ENCODE measurements at regions not wholly inside any gene's neighbourhood (a gene's known extent, or its start where the extent isn't known, plus 50 kb on each side); places are given as distances from the start of the nearest gene placed in this dataset.

DNA sequence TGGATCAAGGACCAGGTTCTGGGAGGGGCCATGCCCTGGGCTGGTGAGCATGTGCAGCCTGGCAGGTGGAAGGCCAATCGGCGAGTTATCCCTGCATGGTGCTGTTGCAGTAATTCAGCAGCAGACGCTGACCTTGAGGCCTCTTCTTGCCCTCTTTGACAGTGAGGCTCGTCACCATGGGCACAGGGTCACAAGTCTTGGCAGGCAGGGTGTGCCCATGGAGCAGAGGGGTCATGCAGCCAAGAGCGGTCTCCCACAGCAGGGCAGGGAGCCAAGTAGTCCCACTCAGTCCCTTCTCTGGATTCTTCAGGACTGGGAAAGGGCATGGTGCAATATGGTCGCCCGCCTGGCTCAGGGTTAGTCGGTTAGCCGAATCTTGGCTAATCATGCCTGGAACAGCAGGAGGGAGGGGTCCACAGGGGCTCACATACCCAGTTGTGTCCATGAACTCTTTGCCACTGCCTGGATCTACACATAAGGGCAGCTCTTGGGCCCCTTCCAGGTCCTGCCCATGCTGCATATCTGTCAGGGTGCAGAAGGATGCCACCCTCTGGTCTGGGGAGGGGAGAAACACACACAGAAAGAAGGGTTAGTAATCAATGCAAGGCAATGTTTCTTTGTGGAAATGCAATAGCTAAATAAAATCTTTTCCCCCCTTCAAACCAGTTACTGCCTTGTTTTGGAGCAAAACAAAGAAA lies 226.8 kb downstream of the SIPA1L2 start:
- Histone ChIP-seq H3K4me3 (no peak overlapping the region), H3K27ac (no peak overlapping the region), H3K9me3 (replicated peaks) (no peaks in the 10 kb centered on the region), H3K36me3 (no peaks in the 10 kb centered on the region), H3K27me3 (no peaks in the 10 kb centered on the region), H3K4me1 (no peaks in the 10 kb centered on the region)
- no peak for DNase-seq

GRCh38 chr1:232398823-232399222 lies 231.1 kb downstream of the SIPA1L2 start:
- no peak for DNase-seq
- Histone ChIP-seq H3K4me3 (no peak overlapping the region), H3K27ac (no peak overlapping the region), H3K9me3 (replicated peaks) (no peaks in the 10 kb centered on the region), H3K27me3 (no peaks in the 10 kb centered on the region), H3K4me1 (no peaks in the 10 kb centered on the region), H3K36me3 (no peaks in the 10 kb centered on the region)

DNA sequence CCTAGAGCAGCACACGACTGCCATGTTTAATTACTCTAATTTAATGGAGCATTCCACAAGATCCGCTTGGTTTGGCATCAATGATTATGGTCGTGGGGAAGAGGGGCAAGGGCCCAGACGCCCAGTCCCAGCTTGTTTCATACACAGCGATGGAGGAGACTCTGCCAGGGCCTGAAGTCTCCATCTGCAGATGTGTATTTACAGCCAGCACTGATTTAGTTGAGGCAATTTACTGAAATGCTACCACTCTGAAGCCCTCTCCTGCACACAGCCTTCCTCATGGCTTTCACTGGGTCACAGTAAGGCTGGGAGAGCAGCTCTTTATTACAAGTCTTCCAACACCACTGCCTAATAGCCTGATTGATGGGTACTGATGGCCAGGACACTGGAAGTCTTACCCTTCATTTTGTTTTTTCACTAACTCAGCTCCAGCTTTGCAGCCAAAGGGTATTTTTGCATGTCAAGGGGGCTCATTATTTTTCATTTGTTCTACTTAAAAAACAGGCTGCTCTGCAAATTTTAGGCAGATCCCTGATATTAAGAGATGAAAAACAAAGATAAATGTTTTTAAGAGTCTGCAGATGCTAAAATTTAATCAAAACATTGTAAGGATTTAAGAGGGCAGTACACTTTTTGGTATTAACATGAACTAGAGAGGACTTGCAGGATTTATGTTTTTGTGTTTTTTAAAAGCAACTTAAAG lies 236.3 kb downstream of the SIPA1L2 start:
- Histone ChIP-seq H3K27me3 (no peaks in the 10 kb centered on the region), H3K4me3 (no peak overlapping the region), H3K27ac (no peak overlapping the region), H3K4me1 (no peaks in the 10 kb centered on the region), H3K36me3 (no peaks in the 10 kb centered on the region), H3K9me3 (replicated peaks) (no peaks in the 10 kb centered on the region)
- no peak for DNase-seq

GRCh38 chr1:232393010-232393409 lies 236.9 kb downstream of the SIPA1L2 start:
- Histone ChIP-seq H3K27me3 (no peaks in the 10 kb centered on the region), H3K27ac (no peak overlapping the region), H3K36me3 (no peaks in the 10 kb centered on the region), H3K4me1 (no peaks in the 10 kb centered on the region), H3K9me3 (replicated peaks) (no peaks in the 10 kb centered on the region), H3K4me3 (no peak overlapping the region)
- DNase-seq: no peak

DNA sequence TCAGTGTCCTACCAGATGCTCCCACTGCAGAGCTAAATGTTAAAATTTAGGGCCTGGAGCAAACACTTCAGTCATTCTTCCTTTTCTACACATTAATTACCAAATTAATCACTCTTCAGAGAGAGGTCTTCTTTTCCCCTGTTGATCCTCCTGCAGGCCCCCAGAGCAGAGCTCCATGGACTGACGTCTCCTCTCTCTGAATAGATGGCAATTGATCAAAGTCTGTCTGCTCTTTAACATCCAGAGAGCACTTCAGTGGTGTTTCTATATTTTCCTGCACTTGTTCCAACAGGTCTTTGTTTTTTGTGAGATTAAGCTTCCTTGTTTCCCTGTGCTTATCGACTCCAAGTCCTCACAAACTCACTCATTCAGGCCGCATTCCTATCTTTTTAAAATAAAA lies 239.3 kb downstream of the SIPA1L2 start:
- Histone ChIP-seq H3K27me3 (no peaks in the 10 kb centered on the region), H3K4me3 (no peak overlapping the region), H3K27ac (no peak overlapping the region), H3K4me1 (no peaks in the 10 kb centered on the region), H3K36me3 (no peaks in the 10 kb centered on the region), H3K9me3 (replicated peaks) (no peaks in the 10 kb centered on the region)
- DNase-seq: no peak

DNA sequence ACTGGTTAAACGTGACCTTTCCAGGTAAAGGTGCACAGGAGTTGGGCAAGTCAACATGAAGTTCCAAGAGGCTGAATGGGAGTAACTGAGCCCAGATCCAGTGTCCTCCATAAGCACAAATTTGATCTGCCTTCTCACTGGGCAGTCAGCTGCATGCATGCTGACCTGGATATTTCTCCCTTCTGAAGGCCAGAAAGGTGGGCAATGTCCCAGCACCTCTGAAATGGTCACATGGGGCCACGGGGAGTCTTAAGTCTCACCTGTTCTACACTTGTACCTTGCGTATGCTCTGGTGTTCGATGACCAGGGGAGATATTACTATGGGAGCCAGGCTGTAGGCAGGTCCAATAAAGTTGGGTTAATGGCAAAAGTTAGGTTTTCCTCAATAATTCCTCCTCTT lies 240.2 kb downstream of the SIPA1L2 start:
- Histone ChIP-seq H3K4me1 (no peaks in the 10 kb centered on the region), H3K36me3 (no peaks in the 10 kb centered on the region), H3K27me3 (no peaks in the 10 kb centered on the region), H3K4me3 (no peak overlapping the region), H3K9me3 (replicated peaks) (no peaks in the 10 kb centered on the region), H3K27ac (no peak overlapping the region)
- DNase-seq: no peak

GRCh38 chr1:232388363-232388762 lies 241.6 kb downstream of the SIPA1L2 start:
- no peaks in the 10 kb centered on the region for H3K27me3 ChIP-seq
- H3K9me3 ChIP-seq (replicated peaks): no peaks in the 10 kb centered on the region
- no peak overlapping the region for H3K4me3 ChIP-seq
- H3K36me3 ChIP-seq: no peaks in the 10 kb centered on the region
- no peak for DNase-seq
- H3K27ac ChIP-seq: no peak overlapping the region
- H3K4me1 ChIP-seq: no peaks in the 10 kb centered on the region

DNA sequence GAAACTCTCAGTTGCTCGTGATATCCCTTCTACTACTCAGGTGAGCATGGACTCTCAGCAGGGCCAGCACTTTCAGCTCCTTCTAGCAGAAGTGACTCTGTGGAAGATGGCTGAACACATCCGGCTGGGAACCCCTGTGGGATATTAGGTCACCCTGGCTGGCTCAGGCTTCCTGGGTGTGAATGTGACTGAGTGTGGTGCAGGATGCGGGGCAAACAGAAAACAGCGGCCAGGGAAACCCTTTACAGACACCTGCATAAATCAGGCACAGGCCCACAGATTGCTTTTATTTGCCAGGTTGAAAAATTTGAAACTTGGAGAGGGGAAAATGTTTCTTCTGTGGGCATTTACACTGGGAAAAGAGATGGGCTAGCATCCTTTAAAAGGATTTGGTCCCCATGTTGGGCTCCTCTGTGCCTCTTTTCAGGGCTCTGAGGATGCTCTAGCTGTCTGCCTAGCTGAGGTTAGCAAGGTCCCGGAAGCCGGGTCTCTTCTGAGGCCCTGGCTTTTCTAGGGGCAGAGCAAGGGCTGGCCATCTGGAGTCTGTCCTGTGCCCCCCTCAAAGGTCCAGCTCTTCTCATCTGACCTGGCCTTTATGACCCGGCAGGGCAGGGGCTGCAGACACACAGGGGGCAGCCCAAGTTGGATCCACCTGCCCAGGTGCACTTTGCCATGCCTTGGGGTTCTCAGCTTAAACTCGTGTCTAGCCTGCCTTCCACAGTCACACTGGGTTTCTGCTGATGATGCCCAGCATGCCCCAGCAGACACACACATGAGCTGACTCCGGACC lies 243.0 kb downstream of the SIPA1L2 start:
- Histone ChIP-seq H3K4me1 (no peaks in the 10 kb centered on the region), H3K9me3 (replicated peaks) (no peaks in the 10 kb centered on the region), H3K27ac (no peak overlapping the region), H3K36me3 (no peaks in the 10 kb centered on the region), H3K4me3 (no peak overlapping the region), H3K27me3 (no peaks in the 10 kb centered on the region)
- DNase-seq: no peak

GRCh38 chr1:232386294-232386693 lies 243.6 kb downstream of the SIPA1L2 start:
- no peak for DNase-seq
- no peaks in the 10 kb centered on the region for H3K4me1 ChIP-seq
- H3K9me3 ChIP-seq (replicated peaks): no peaks in the 10 kb centered on the region
- H3K4me3 ChIP-seq: no peak overlapping the region
- no peak overlapping the region for H3K27ac ChIP-seq
- no peaks in the 10 kb centered on the region for H3K36me3 ChIP-seq
- H3K27me3 ChIP-seq: no peaks in the 10 kb centered on the region; the same call in 1 of the 2 replicates

GRCh38 chr1:232385221-232385620 lies 244.7 kb downstream of the SIPA1L2 start:
- Histone ChIP-seq H3K36me3 (no peaks in the 10 kb centered on the region), H3K4me3 (no peak overlapping the region), H3K4me1 (no peaks in the 10 kb centered on the region), H3K27ac (no peak overlapping the region), H3K27me3 (no peaks in the 10 kb centered on the region; the same call in 1 of the 2 replicates), H3K9me3 (replicated peaks) (no peaks in the 10 kb centered on the region)
- DNase-seq: no peak

DNA sequence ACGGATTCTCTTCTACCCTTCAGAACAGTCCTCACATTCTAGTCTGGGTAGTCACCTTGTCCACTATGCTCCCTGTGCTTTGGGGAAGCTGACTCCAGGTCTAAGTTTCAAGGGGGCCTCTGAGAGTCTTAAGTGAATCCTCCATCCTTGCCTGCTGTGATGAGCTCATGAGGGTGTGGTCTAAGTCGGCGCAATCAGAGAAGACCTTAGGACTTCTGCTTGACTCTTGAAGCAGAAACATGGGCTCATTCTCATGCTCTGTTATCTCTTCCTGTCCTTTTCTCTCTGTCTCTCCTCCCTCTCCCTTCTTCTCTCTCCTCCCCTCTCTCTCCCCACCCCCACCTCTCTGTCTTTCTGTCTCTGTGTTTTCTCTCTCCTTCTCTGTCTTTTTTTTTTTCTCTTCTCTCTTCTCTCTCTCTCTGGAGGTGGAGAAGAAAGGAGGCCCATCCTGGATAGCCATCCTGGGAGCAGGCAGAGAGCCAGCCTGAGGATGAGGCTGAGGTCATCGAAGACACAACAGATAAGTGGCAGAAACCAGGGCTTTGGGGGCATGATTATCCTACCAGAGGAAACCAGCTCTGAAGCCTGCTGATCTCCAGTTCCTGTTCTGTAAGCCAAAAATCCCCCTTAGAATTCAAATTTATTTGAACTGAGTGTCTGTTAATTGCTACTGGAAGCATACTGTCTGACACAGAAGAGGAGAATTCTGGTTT lies 245.6 kb downstream of the SIPA1L2 start:
- Histone ChIP-seq H3K27me3 (no peaks in the 10 kb centered on the region; the same call in 1 of the 2 replicates), H3K27ac (no peak overlapping the region), H3K36me3 (no peaks in the 10 kb centered on the region), H3K4me3 (no peak overlapping the region), H3K9me3 (replicated peaks) (no peaks in the 10 kb centered on the region), H3K4me1 (no peaks in the 10 kb centered on the region)
- DNase-seq: no peak

DNA sequence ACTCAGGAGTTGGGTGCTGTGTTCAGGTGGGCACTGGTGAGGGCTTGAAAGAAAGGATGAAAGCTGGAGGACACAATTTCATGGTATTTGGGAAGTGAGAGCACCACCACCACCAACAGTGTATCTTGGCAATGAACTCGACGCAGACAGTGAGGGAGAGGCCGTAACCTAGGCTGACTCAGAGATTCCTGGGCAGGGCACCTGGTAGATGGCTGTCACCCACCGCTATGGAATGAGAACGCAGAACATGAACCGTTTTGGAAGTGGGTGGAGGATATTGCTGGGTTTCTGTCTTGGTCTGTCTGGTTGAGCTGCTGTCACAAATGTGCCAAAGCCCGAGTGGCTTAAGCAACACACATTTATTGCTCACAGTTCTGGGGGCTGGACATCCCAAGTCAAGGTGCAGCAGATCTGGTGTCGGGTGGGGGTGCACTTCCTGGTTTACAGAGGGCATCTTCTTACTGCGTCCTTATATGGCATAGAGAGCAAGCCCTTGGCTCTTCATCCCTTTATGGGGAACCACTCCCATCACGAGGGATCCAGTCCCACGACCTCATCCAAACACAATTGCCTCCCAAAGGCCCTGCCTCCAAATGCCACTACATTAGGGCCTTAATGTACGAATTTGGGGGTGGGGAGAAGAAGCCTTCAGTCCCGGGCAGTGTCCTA lies 246.3 kb downstream of the SIPA1L2 start:
- DNase-seq: no peak
- no peaks in the 10 kb centered on the region for H3K9me3 ChIP-seq (replicated peaks)
- H3K27ac ChIP-seq: no peak overlapping the region
- no peaks in the 10 kb centered on the region for H3K36me3 ChIP-seq
- no peaks in the 10 kb centered on the region for H3K4me1 ChIP-seq
- no peak overlapping the region for H3K4me3 ChIP-seq
- H3K27me3 ChIP-seq: no peaks in the 10 kb centered on the region; the same call in 1 of the 2 replicates

GRCh38 chr1:232382671-232383070 lies 247.3 kb downstream of the SIPA1L2 start:
- H3K4me1 ChIP-seq: no peaks in the 10 kb centered on the region
- no peak overlapping the region for H3K4me3 ChIP-seq
- no peak overlapping the region for H3K27ac ChIP-seq
- DNase-seq: no peak
- no peaks in the 10 kb centered on the region; the same call in 1 of the 2 replicates for H3K27me3 ChIP-seq
- H3K9me3 ChIP-seq (replicated peaks): no peaks in the 10 kb centered on the region
- no peaks in the 10 kb centered on the region for H3K36me3 ChIP-seq

- no peaks in the 10 kb centered on the region for H3K36me3 ChIP-seq
- no peaks in the 10 kb centered on the region; the same call in 1 of the 2 replicates for H3K27me3 ChIP-seq
- no peaks in the 10 kb centered on the region for H3K4me1 ChIP-seq
- H3K4me3 ChIP-seq: no peak overlapping the region
- no peak overlapping the region for H3K27ac ChIP-seq
- DNase-seq: no peak
- no peaks in the 10 kb centered on the region for H3K9me3 ChIP-seq (replicated peaks)
Measured at GRCh38 chr1:232381394-232382100, 248.4 kb downstream of the SIPA1L2 start.

Data from SJCRH30 (cell line).